Erythroblast (primary cell): ENCODE measurements at regions not wholly inside any gene's neighbourhood (a gene's known extent, or its start where the extent isn't known, plus 50 kb on each side); places are given as distances from the start of the nearest gene placed in this dataset.

Experiments
- DNase-seq, 2 experiments: peaks; one replicate each; lab custom pipeline; 2025; lab: John Stamatoyannopoulos, UW
- GATA1 ChIP-seq: IDR thresholded peaks from 2 replicates; pipeline ENCODE4 v1.6.1; 2011; ENCODE audit warnings: low read depth, mild to moderate bottlenecking, control low read depth, low read length, moderate library complexity
- POLR2A ChIP-seq: IDR thresholded peaks from 2 replicates; pipeline ENCODE4 v1.6.1; 2011; ENCODE audit warnings: mild to moderate bottlenecking, low read length

DNA sequence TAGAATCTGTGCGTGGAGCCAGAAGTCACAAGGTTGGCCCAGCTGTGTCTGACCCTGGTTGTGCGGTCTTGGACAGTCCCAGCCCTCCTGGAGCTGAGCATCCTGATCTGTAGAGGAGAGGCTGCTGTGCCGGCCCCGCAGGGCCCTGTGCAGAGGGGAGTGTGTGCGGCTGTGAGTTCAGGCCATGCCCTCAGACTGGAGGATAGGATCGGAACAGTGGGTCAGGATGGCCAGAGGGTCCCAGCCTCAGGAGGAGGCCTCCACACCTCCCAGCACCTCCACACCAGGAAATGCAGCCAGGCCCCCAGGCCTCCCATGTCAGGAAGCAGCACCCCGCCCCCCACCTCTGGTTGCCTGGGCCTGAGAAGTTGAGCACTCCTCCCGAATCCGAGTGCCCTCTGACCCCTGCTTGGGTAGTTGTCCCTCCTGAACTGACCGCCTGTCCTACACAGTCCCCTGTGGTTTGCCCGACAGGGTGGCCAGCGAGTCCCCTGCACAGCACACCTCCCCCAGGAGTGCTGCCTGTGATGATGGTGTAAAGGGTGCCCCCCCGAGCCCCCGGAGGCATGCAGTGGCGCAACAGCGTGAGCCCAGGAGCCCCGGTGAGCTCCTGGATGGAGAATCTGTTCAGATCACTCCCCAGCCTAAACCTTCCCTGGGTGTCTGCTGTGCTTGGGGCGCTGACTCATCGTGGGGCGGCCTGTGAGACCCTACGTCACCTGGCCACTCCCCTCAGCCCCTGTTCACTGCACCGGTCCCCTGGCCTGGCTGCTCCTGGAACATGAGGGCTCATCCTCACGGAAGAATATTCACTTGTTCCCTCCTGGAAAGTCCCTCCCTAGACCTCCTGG, 285.2 kb downstream of the SEC14L1 start:
- DNase-seq: peak; percentile 16 to 41
- TF ChIP-seq GATA1 (no peak), POLR2A (no peak)

DNA sequence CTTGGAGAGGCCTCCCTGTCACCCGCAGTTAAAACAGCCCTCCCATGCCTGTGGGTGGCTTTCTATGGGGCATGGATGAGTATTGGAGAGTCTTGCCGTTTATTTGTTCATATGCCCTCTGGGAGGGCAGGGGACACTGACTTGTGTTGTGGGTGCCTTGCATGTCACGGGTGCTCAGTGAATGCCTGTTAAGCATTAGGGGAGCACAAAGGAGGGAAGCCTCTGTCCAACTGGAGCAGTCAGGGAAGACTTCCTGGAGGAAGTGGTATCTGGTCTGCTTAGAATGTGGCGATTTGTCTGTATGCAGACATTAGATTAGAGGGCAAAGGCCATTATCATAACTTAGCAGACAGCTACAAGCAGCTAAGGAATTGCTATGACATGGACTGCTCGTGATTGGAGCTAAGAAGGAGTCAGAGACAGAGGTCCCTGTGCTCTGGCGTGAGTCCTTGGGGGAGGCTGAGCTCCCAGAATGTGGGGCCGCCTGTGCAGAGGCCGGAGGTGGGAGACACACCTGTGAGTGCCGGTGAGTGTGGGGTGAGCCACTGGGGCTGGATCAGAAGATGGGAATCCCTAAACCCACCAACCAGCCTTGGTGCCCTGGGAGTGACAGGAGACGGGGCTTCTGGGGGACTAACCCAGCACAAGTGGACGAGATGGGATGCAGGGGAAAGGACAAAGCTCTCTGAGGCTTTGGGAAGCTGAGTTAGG, 286.1 kb downstream of the SEC14L1 start:
- TF ChIP-seq GATA1: no peak
- no peak for TF ChIP-seq POLR2A
- DNase-seq: peak in 1 of 2 experiments; percentile 35

DNA sequence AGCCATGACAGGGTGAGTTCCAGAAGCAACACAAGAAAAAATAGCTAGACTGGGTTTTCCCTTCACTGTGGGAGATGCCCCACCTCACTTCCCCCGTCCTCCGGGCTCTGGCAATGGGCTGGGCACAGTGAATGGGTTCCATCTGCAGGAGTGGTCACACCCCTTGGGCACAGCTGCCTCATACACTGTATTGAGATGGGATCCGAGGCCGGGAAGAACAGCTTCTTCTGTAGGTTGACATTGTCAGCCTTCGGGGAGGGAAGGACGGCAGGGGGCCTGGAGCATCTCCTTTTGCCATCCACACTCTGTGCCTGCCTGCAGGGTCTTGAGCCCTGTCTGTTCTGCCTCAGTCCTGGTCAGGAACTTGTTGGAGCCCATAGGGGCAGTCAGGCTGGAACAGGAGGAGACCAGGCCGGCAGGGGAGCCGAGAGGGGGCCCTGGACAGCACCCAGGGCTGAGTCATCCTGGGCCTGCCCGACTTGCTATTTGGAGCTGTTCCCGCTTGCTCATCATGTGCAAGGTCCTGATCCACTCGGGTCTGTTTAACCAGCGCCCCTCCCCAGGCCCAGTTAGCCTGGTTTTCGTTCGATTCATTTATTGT, 286.7 kb downstream of the SEC14L1 start:
- peak in 1 of 2 experiments; percentile 22 for DNase-seq
- TF ChIP-seq GATA1 (no peak), POLR2A (no peak)

GRCh38 chr17:77428020-77428748, 287.4 kb downstream of the SEC14L1 start:
- DNase-seq: no peak
- no peak for TF ChIP-seq POLR2A
- no peak for TF ChIP-seq GATA1

- TF ChIP-seq GATA1: no peak
- TF ChIP-seq POLR2A: no peak
- no peak for DNase-seq
Measured at GRCh38 chr17:77428749-77429368, 288.1 kb downstream of the SEC14L1 start.

DNA sequence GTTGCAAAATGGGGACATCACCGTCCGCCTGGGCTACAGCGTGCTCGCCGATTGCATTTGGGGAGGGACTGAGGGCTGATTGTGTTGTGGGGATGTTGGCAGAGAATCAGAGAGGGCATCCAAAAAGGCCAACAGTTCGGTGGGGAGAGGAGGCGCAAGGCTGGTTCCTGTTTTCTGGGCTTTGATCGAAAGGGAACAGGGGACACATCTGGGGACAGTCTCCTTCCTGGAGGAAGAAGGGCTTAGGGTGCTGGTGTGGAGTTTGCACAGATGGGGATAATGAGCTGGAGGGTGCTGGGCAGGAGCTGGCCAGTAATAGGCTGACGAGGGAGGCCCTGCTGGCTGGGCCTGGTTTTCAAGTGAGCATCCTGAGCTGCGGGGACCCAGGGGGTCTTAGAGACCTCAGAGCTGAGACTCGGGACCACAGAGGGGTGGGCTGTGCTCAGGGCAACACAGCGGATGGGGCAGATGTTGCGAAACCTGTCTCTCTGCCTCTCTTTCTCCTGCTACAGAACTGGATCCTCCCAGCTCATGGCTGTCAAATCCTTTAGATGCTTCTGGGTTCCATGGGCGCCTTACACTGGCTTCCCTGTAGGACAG, 288.7 kb downstream of the SEC14L1 start:
- TF ChIP-seq GATA1 (no peak), POLR2A (no peak)
- DNase-seq: no peak

DNA sequence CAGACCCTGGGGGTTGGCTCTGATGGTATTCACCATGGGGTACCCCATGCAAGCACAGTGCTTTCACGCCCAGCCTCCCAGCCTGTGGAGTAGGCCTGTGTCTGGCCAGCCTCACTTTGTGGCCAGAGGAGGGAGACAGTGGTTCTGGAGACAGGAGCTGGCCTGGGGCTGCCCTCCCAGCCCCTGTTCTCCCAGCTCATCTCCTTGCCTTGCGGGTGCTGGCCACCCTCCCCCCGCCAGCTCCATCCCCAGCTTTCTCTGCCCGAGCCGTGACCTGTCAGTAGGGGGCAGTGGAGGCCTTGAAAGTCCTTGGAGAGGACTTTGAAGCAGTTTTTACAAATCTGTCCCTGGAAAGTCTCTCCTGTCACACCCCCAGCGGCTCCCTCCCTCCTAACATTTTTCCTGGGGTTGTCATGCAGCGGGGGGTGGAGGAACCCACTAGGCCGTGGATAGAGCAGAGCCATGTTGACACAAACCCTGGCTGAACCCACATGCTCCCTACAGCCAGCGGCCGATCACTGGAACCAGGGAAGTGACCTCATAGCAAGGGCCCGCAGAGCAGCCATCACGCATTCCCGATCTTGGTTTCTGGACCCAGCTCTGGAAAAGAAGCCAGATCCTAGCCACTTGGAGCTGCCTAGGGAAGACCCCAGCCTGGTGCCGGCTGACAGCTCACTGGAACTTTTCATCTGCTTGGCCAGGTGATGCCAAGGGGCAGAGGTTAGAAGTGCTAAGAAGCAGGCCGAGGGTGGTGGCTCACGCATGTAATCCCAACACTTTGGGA, 289.4 kb downstream of the SEC14L1 start:
- TF ChIP-seq GATA1: no peak
- DNase-seq: peak; percentile 58 to 71

DNA sequence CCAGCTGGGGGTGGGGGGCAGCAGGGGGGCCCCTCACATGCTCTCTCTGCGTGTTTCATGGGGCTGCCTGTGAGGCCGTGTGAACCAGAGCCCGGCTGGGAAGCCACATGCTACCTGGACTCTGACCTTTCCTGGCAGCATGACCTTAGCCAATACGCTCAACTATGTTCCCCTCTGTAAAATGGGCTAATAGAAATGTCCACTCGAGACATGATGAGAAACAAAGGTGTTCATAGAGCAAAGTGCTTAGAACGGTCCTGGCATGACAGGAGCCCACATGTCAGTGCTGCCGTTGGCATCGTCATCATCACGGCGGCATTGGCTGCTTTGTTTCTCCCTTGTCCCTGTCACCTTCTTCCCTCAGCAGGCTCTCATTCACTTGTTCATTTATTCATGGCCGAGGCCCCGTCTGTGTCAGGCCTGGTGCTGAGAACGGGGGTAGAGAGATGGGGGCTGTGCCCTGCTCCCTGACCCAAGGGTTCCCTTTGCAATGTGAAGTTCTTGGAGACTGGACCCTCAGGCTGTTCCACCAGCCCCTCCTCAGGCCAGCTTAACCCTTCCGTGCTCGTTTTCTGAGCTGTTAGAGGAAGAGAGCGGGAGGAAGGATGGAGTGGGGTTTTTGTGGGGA, 291.4 kb downstream of the SEC14L1 start:
- TF ChIP-seq POLR2A (no peak), GATA1 (no peak)
- DNase-seq: no peak

DNA sequence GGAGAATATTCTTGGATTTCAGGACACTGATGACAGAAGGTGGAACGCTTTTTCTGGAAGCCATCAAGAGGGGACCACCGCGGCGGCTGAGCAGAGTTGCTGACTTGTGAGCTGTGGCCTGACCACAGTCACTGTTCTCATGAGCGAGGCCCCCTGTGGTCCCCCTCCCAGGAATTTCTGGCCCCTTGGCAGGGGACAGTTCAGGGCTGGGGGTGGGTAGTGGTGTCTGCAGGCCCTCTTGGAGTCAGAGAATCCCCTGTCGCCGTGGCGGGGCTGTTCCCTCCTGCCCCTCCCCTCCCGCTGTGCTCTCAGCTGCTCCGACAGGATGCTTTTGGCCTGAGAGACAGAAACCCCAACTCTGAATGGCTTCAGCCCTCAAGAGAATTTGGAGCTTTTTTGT, 292.0 kb downstream of the SEC14L1 start:
- TF ChIP-seq GATA1 (no peak), POLR2A (no peak)
- DNase-seq: no peak

- no peak for TF ChIP-seq GATA1
- TF ChIP-seq POLR2A: no peak
- DNase-seq: no peak
Measured at GRCh38 chr17:77433385-77434135, 292.8 kb downstream of the SEC14L1 start.
